Endothelial cell of umbilical vein (primary cell): ENCODE measurements at regions not wholly inside any gene's neighbourhood (a gene's known extent, or its start where the extent isn't known, plus 50 kb on each side); places are given as distances from the start of the nearest gene placed in this dataset.

Experiments used
- BruUV-seq: library from RNA; stranded (reverse); fragments of 400-500 nt; replicated peaks from 2 replicates; lab custom pipeline; 2021; lab: Mats Ljungman, UMichigan
- CTCF ChIA-PET: fragments of 300-600, 350-600 bp; sonication (Branson Sonifier 250); formaldehyde crosslinking; loops from one replicate; lab custom pipeline; 2021; ENCODE audit warnings: antibody characterized with exemption, inconsistent platforms; lab: Charles Lee
- POLR2A ChIA-PET: fragments of 300-600, 350-600 bp; sonication (Branson Sonifier 250); formaldehyde crosslinking; loops from one replicate; lab custom pipeline; 2021; ENCODE audit warnings: antibody characterized with exemption, inconsistent platforms; lab: Charles Lee
- DNase-seq: peaks from one replicate; pipeline ENCODE4 v3.0.0-alpha.2; 2011; ENCODE audit warnings: low read depth, low spot score
- FAIRE-seq: peaks from 2 replicates; lab custom pipeline; 2011; peaks lifted over from hg19 to GRCh38; lab: Jason Lieb, UNC
- H2AFZ ChIP-seq: 2 replicates; pipeline ENCODE4 v1.6.0; 2012; ENCODE audit warnings: low read depth, low read length, control low read depth, inconsistent platforms
- H3K27ac ChIP-seq: 2 replicates; pipeline ENCODE4 v1.5.1; 2011; ENCODE audit warnings: low read depth, mild to moderate bottlenecking, control low read depth, low read length, moderate library complexity; ENCODE audit not compliant: insufficient read depth
- H3K27me3 ChIP-seq, 2 experiments: 2 replicates each; pipeline versions ENCODE4 v1.6.0 to v1.6.1; 2011; ENCODE audit warnings: low read length in 2 of 2, mixed read lengths in 1 of 2; ENCODE audit not compliant: control insufficient read depth in 2 of 2, insufficient read depth in 2 of 2
- H3K36me3 ChIP-seq, 2 experiments: 2 replicates in 1 of 2; 3 replicates in 1 of 2; pipeline ENCODE4 v1.5.1; 2011; ENCODE audit warnings: low read length in 2 of 2, mild to moderate bottlenecking in 1 of 2, moderate library complexity in 1 of 2; ENCODE audit not compliant: control insufficient read depth in 2 of 2, insufficient read depth in 2 of 2; ENCODE audit errors: extremely low read depth in 1 of 2
- H3K4me1 ChIP-seq: 3 replicates; pipeline ENCODE4 v1.5.1; 2011; ENCODE audit warnings: mild to moderate bottlenecking, low read length; ENCODE audit not compliant: control insufficient read depth, insufficient read depth; ENCODE audit errors: extremely low read depth
- H3K4me2 ChIP-seq: 2 replicates; pipeline ENCODE4 v1.6.1; 2011; ENCODE audit warnings: low read length, control low read depth, mixed read lengths; ENCODE audit not compliant: insufficient read depth
- H3K4me3 ChIP-seq, 3 experiments: fragments of 200-600 bp in 1 of 3; sonication (generic), shearing (Covaris generic) in 1 of 3; replicated peaks in 1 of 3; 2 replicates each; pipeline ENCODE4 v1.5.1; 2011 to 2016; ENCODE audit warnings: control low read depth in 3 of 3, low read length in 3 of 3, mild to moderate bottlenecking in 2 of 3, inconsistent platforms in 1 of 3, low read depth in 1 of 3, moderate library complexity in 1 of 3; ENCODE audit not compliant: insufficient read depth in 1 of 3
- H3K79me2 ChIP-seq: 2 replicates; pipeline ENCODE4 v1.6.0; 2012; ENCODE audit warnings: low read length, inconsistent platforms; ENCODE audit not compliant: control insufficient read depth, insufficient read depth
- H3K9ac ChIP-seq: replicated peaks from 2 replicates; pipeline ENCODE3; 2011; ENCODE audit warnings: low read length, control low read depth; ENCODE audit not compliant: insufficient read depth; ENCODE audit errors: extremely low read depth
- H3K9me1 ChIP-seq: replicated peaks from 3 replicates; pipeline ENCODE4 v1.6.0; 2011; ENCODE audit warnings: mild to moderate bottlenecking, low read length; ENCODE audit not compliant: control insufficient read depth, insufficient read depth; ENCODE audit errors: extremely low read depth
- H3K9me3 ChIP-seq: replicated peaks from 2 replicates; pipeline ENCODE4 v1.5.1; 2012; ENCODE audit warnings: low read length, inconsistent platforms; ENCODE audit not compliant: control insufficient read depth, insufficient read depth
- H4K20me1 ChIP-seq: replicated peaks from 2 replicates; pipeline ENCODE3; 2011; ENCODE audit warnings: mild to moderate bottlenecking, low read length; ENCODE audit not compliant: control insufficient read depth, insufficient read depth; ENCODE audit errors: extremely low read depth
- CTCF ChIP-seq, 2 donors: IDR thresholded peaks; 1 replicate in 1 of 2; 2 replicates in 1 of 2; pipeline ENCODE4 v1.5.1; 2011; ENCODE audit warnings: low read length in 2 of 2, mild to moderate bottlenecking in 2 of 2, moderate library complexity in 2 of 2, control low read depth in 1 of 2, inconsistent platforms in 1 of 2, low read depth in 1 of 2; ENCODE audit not compliant: insufficient read depth in 1 of 2; ENCODE audit errors: extremely low read depth in 1 of 2
- EZH2 ChIP-seq: IDR thresholded peaks from 2 replicates; pipeline ENCODE4 v1.6.1; 2012; ENCODE audit warnings: borderline replicate concordance, low read depth, mild to moderate bottlenecking, moderate library complexity, low read length, inconsistent platforms; ENCODE audit not compliant: severe bottlenecking
- FOS ChIP-seq: IDR thresholded peaks from 2 replicates; pipeline ENCODE4 v1.6.1; 2011; ENCODE audit warnings: mild to moderate bottlenecking, low read length, moderate library complexity, borderline replicate concordance; ENCODE audit not compliant: insufficient read depth
- GATA2 ChIP-seq: IDR thresholded peaks from 2 replicates; pipeline ENCODE4 v1.7.0; 2011; ENCODE audit warnings: low read depth, mild to moderate bottlenecking, moderate library complexity, mixed read lengths, low read length; ENCODE audit not compliant: insufficient read length, insufficient read depth
- JUN ChIP-seq: IDR thresholded peaks from 2 replicates; pipeline ENCODE4 v1.6.1; 2011; ENCODE audit warnings: borderline replicate concordance, low read depth; ENCODE audit not compliant: insufficient read length, insufficient read depth
- MYC ChIP-seq: IDR thresholded peaks from one replicate; pipeline ENCODE4 v1.6.1; 2011; ENCODE audit warnings: mild to moderate bottlenecking, low read depth, low read length
- POLR2A ChIP-seq: IDR thresholded peaks from 2 replicates; pipeline ENCODE4 v1.6.1; 2012; ENCODE audit warnings: low read depth, mild to moderate bottlenecking, control low read depth, low read length
- POLR2AphosphoS5 ChIP-seq: IDR thresholded peaks from 2 replicates; pipeline ENCODE4 v1.6.1; 2012; ENCODE audit warnings: low read depth, mild to moderate bottlenecking, control low read depth, low read length, moderate library complexity; ENCODE audit not compliant: insufficient read depth
- dilution Hi-C: fragments of 300-500 bp; cut with MboI; formaldehyde crosslinking; loops from one replicate; pipeline ENCODE4 v1.15.0; 2019; ENCODE audit warnings: low sequenced_read_pairs; ENCODE audit not compliant: extremely low pct_ligation_motif_present
- intact Hi-C: fragments of 100-400 bp; cut with micrococcal nuclease; formaldehyde crosslinking; loops from one replicate; pipeline ENCODE4 v1.10.0; 2022
- TF ChIP-seq, protein P1 (sequence below): IDR thresholded peaks from 2 replicates; pipeline ENCODE4 v1.6.1; 2011; ENCODE audit not compliant: insufficient read depth, insufficient read length

DNA sequence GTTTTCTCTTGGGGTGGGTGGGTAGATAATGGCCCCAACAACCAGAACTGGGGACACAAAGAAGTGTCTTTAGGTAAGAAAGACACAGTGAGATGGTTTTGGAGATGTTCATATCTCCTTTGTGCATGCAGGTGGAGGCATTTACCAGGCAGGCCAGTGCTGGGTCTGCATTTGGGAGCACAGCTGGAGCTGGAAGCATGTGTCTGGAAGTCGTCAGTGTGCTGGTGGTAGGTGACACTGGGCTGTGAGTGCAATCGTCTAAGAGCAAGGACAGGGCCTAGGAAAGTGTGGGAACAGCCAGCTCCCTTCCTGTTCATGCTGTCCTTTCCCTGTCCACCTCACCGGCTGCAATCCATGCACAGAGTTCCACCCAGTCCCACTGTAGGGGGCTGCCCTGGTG, 88.3 kb upstream of the ZNF32 start:
- no peak for TF ChIP-seq CTCF (IDR thresholded peaks at IDR 0.05; ENCODE audit: extremely low read depth in 1 of 2, insufficient read depth in 1 of 2, low read depth in 1 of 2, low read length in 2 of 2)
- no peak for TF ChIP-seq JUN
- no peak for TF ChIP-seq POLR2A
- TF ChIP-seq MYC: no peak
- TF ChIP-seq, protein P1, sequence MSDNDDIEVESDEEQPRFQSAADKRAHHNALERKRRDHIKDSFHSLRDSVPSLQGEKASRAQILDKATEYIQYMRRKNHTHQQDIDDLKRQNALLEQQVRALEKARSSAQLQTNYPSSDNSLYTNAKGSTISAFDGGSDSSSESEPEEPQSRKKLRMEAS: no peak
- no peak for TF ChIP-seq EZH2
- TF ChIP-seq GATA2: no peak
- no peak for TF ChIP-seq FOS
- TF ChIP-seq POLR2AphosphoS5: no peak
- Histone ChIP-seq H3K79me2 (no peaks in the 10 kb centered on the region), H3K9me1 (no peaks in the 10 kb centered on the region), H3K4me1 (no peaks in the 10 kb centered on the region), H3K4me3 (no peak overlapping the region), H2AFZ (no peak overlapping the region), H3K27me3 (no peaks in the 10 kb centered on the region), H3K9me3 (no peaks in the 10 kb centered on the region), H3K4me2 (no peak overlapping the region), H3K27ac (no peak overlapping the region), H3K36me3 (no peaks in the 10 kb centered on the region), H4K20me1 (no peaks in the 10 kb centered on the region), H3K9ac (no peak overlapping the region)
- ChIA-PET CTCF (no interaction called here), POLR2A (no interaction called here)
- no TSS peak for BruUV-seq
- dilution Hi-C loops: no loop called here
- no peak for DNase-seq
- intact Hi-C loops: no loop called here
- FAIRE-seq: no peak
